Bronchial epithelial cell (primary cell): ENCODE measurements at regions not wholly inside any gene's neighbourhood (a gene's known extent, or its start where the extent isn't known, plus 50 kb on each side); places are given as distances from the start of the nearest gene placed in this dataset.
A peak's percentile ranks its signal among the peaks of the same experiment; 100 is the strongest.

Experiments used
- DNase-seq: peaks from one replicate; pipeline ENCODE4 v3.0.0-alpha.2; 2010; ENCODE audit warnings: low read depth
- FAIRE-seq: peaks from 2 replicates; lab custom pipeline; 2011; peaks lifted over from hg19 to GRCh38; lab: Jason Lieb, UNC
- H3K27me3 ChIP-seq: 2 replicates; pipeline ENCODE4 v1.5.1; 2011; ENCODE audit warnings: low read length; ENCODE audit not compliant: control insufficient read depth, insufficient read depth
- H3K36me3 ChIP-seq: 2 replicates; pipeline ENCODE4 v1.5.1; 2011; ENCODE audit warnings: low read length; ENCODE audit not compliant: control insufficient read depth, insufficient read depth
- H3K4me3 ChIP-seq: 2 replicates; pipeline ENCODE4 v1.5.1; 2011; ENCODE audit warnings: mild to moderate bottlenecking, low read depth, low read length, control low read depth
- CTCF ChIP-seq: IDR thresholded peaks from 2 replicates; pipeline ENCODE4 v1.5.1; 2011; ENCODE audit warnings: mild to moderate bottlenecking, moderate library complexity, low read length, control low read depth, inconsistent platforms; ENCODE audit not compliant: insufficient read depth, severe bottlenecking

GRCh38 chr7:128161466-128162125 lies 79.5 kb upstream of the LEP start:
- no peak for DNase-seq

GRCh38 chr7:128162666-128163065 lies 78.4 kb upstream of the LEP start:
- Histone ChIP-seq H3K4me3 (no peak overlapping the region), H3K36me3 (no peaks in the 10 kb centered on the region), H3K27me3 (peaks cover 5% of the 10 kb centered on the region)
- no peak for FAIRE-seq
- no peak for TF ChIP-seq CTCF
- DNase-seq: no peak

More at GRCh38 chr7:128161466-128162125, 79.5 kb upstream of the LEP start:
- no peak for TF ChIP-seq CTCF
- FAIRE-seq: no peak
- H3K27me3 ChIP-seq: peaks cover 2% of the 10 kb centered on the region
- H3K36me3 ChIP-seq: no peaks in the 10 kb centered on the region
- H3K4me3 ChIP-seq: no peak overlapping the region

GRCh38 chr7:128163473-128163872 lies 77.6 kb upstream of the LEP start:
- TF ChIP-seq CTCF: no peak
- Histone ChIP-seq H3K4me3 (no peak overlapping the region), H3K36me3 (no peaks in the 10 kb centered on the region), H3K27me3 (peaks cover 11% of the 10 kb centered on the region)
- no peak for DNase-seq
- FAIRE-seq: no peak

GRCh38 chr7:128164061-128164954 lies 76.8 kb upstream of the LEP start:
- peak; percentile 95 for FAIRE-seq
- no peak for TF ChIP-seq CTCF
- peak; percentile 99 for DNase-seq
- peaks cover 14% of the 10 kb centered on the region for H3K27me3 ChIP-seq
- no peaks in the 10 kb centered on the region for H3K36me3 ChIP-seq
- no peak overlapping the region for H3K4me3 ChIP-seq

- FAIRE-seq: no peak
- peaks cover 18% of the 10 kb centered on the region for H3K27me3 ChIP-seq
Observed at GRCh38 chr7:128164955-128165670, 76.0 kb upstream of the LEP start.

More at GRCh38 chr7:128164955-128165670, 76.0 kb upstream of the LEP start:
- DNase-seq: no peak
- no peaks in the 10 kb centered on the region for H3K36me3 ChIP-seq
- TF ChIP-seq CTCF: no peak
- H3K4me3 ChIP-seq: no peak overlapping the region
